Tibial nerve (tissue), 4 donors: ENCODE measurements at regions not wholly inside any gene's neighbourhood (a gene's known extent, or its start where the extent isn't known, plus 50 kb on each side); places are given as distances from the start of the nearest gene placed in this dataset.

Experiments
- DNase-seq, 2 donors: peaks; one replicate each; pipeline ENCODE4 v3.0.0-alpha.2; 2019; ENCODE audit warnings: low spot score in 2 of 2
- H3K27ac ChIP-seq, 4 donors: fragments of 200-600 bp; sonication (generic) in 3 of 4; one replicate each; pipeline ENCODE4 v1.5.1; 2017 to 2019; ENCODE audit warnings: mild to moderate bottlenecking in 1 of 4
- H3K27me3 ChIP-seq, 2 donors: fragments of 200-600 bp; sonication (generic) in 1 of 2; one replicate each; pipeline versions ENCODE4 v1.5.1 to v1.6.0; 2017 to 2019
- H3K36me3 ChIP-seq, 3 donors: fragments of 200-600 bp; sonication (generic); one replicate each; pipeline ENCODE4 v1.5.1; 2018 to 2019
- H3K4me1 ChIP-seq, 4 donors: fragments of 200-600 bp; sonication (generic) in 3 of 4; one replicate each; pipeline ENCODE4 v1.5.1; 2017 to 2019
- H3K4me3 ChIP-seq, 4 donors: fragments of 200-600 bp; sonication (generic) in 3 of 4; one replicate each; pipeline ENCODE4 v1.5.1; 2017 to 2019; ENCODE audit warnings: mild to moderate bottlenecking in 1 of 4, moderate library complexity in 1 of 4
- H3K9me3 ChIP-seq, 4 donors: fragments of 200-600 bp; sonication (generic) in 3 of 4; one replicate each; pipeline ENCODE4 v1.5.1; 2017 to 2019
- EP300 ChIP-seq, 2 donors: sonication (generic); formaldehyde crosslinking; IDR thresholded peaks; one replicate each; pipeline ENCODE4 v1.6.1; 2017; ENCODE audit warnings: antibody characterized with exemption in 2 of 2, mild to moderate bottlenecking in 1 of 2
- POLR2A ChIP-seq, 2 donors: fragments of 450-650 bp; IDR thresholded peaks; one replicate each; pipeline ENCODE4 v1.6.1; 2017; ENCODE audit warnings: antibody characterized with exemption in 2 of 2, mild to moderate bottlenecking in 2 of 2, moderate library complexity in 2 of 2
- WGBS, 2 donors: methylation state at CpG; one replicate each; pipeline ENCODE4 v1.1.5; 2018; 5-methylcytosine and 5-hydroxymethylcytosine counted together
- TF ChIP-seq, protein P1 (sequence below), 5 experiments: fragments of 200-600 bp in 3 of 5; fragments of 450-650 bp in 2 of 5; sonication (generic) in 3 of 5; IDR thresholded peaks; one replicate each; pipeline ENCODE4 v1.5.1; 2016 to 2019; ENCODE audit warnings: antibody characterized with exemption in 5 of 5, mild to moderate bottlenecking in 3 of 5, moderate library complexity in 2 of 5

DNA sequence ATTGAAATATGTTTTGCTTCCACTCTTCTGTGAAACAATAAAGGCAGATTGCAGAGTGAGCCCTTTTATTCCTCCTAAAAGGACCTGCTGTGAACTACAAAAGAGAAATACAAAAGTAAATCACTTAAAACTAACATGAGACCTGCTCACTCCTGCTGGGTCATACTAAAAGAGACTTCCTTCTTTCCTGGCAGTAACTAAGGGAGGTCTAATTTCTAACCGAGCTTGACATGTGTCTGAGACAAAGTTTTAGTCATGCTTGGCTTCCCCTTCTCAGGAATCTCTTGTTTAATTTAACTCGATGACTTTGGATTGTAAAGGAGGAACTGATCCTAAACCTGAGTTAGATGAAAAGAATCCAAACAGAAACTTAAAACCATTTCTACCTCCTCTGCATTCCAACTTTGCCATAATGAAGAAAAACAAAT is 86.4 kb upstream of the CDH6 start:
- WGBS, 2 donors, result 19 to 24% methylated on average over 2 of the region's 2 CpGs
- H3K9me3 ChIP-seq, result no peaks in the 10 kb centered on the region
- no peaks in the 10 kb centered on the region for H3K4me1 ChIP-seq
- H3K27me3 ChIP-seq, result no peaks in the 10 kb centered on the region
- H3K27ac ChIP-seq, result no peak overlapping the region
- TF ChIP-seq, protein P1, sequence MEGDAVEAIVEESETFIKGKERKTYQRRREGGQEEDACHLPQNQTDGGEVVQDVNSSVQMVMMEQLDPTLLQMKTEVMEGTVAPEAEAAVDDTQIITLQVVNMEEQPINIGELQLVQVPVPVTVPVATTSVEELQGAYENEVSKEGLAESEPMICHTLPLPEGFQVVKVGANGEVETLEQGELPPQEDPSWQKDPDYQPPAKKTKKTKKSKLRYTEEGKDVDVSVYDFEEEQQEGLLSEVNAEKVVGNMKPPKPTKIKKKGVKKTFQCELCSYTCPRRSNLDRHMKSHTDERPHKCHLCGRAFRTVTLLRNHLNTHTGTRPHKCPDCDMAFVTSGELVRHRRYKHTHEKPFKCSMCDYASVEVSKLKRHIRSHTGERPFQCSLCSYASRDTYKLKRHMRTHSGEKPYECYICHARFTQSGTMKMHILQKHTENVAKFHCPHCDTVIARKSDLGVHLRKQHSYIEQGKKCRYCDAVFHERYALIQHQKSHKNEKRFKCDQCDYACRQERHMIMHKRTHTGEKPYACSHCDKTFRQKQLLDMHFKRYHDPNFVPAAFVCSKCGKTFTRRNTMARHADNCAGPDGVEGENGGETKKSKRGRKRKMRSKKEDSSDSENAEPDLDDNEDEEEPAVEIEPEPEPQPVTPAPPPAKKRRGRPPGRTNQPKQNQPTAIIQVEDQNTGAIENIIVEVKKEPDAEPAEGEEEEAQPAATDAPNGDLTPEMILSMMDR (IDR thresholded peaks at IDR 0.05), result no peak
- TF ChIP-seq EP300 (IDR thresholded peaks at IDR 0.05) (no peak), POLR2A (IDR thresholded peaks at IDR 0.05) (no peak)
- DNase-seq, result no peak
- no peak overlapping the region for H3K4me3 ChIP-seq
- no peaks in the 10 kb centered on the region for H3K36me3 ChIP-seq

DNA sequence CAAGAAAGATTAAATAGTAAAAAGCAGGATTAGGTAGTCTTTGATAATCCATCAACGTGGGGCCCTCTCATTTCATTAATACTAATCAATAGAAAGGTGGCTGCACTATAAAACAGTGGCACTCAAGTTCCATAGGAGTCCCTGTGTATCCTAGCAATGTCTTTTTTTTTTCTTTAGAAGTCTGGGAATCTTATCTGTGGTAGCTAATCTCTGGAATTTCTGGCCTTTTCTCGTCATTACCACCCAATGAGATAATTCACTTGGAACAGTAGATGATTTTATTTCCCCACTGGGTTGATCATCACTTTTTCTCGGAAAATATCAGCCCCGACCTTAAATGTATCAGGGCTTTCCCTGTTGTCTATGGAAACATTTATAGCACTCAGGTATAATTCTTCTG is 86.8 kb upstream of the CDH6 start:
- TF ChIP-seq, protein P1 (IDR thresholded peaks at IDR 0.05), result no peak
- TF ChIP-seq EP300 (IDR thresholded peaks at IDR 0.05), result no peak
- no peak for TF ChIP-seq POLR2A (IDR thresholded peaks at IDR 0.05)
- H3K36me3 ChIP-seq, result no peaks in the 10 kb centered on the region
- H3K4me1 ChIP-seq, result no peaks in the 10 kb centered on the region
- no peaks in the 10 kb centered on the region for H3K9me3 ChIP-seq
- H3K27ac ChIP-seq, result no peak overlapping the region
- 33 to 38% methylated on average over 4 of the region's 4 CpGs for WGBS, 2 donors
- H3K27me3 ChIP-seq, result no peaks in the 10 kb centered on the region
- DNase-seq, result no peak
- H3K4me3 ChIP-seq, result no peak overlapping the region

DNA sequence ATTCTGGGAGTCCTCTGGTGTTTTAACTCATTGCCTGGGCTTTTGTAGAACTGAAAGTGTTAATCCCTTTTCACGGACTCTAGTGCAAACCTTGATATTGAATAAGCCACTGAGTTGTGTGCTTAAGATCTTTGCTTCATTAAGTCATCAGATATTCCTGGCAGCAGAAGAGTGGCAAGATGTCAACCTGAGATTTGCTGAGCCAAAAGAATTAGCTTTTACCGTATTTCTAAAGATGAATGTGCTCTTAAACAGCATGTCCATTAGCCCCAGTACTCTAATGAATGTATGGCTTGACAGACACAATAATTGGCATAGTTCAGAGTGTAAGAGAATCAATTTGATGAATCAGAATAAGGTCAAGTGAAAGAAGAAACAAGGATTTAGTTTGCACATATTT is 87.2 kb upstream of the CDH6 start:
- Histone ChIP-seq H3K27ac (no peak overlapping the region), H3K4me1 (no peaks in the 10 kb centered on the region)
- DNase-seq, result no peak

DNA sequence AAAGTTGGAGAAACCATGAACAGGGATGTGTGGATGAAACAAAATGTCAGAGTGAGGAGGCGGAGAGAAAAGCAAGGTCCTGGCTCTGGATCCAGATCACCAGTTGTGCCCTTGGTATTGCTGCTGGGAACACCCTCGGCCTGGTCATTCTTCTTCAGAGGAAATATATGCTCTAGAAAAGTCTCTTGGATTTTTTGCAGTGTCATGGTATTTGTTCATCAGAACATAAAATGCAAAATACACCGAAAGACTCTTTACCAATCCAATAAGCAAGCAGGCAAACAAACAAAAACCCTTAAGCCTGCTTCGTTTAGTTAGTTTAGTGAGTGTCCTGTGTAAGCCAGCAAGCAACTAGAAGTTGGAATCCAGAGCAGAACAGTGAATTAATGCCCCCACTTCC is 88.7 kb upstream of the CDH6 start:
- TF ChIP-seq, protein P1 (IDR thresholded peaks at IDR 0.05), result no peak
- TF ChIP-seq EP300 (IDR thresholded peaks at IDR 0.05) (no peak), POLR2A (IDR thresholded peaks at IDR 0.05) (no peak)
- no peak for DNase-seq
- H3K27ac ChIP-seq, result no peak overlapping the region
- H3K4me3 ChIP-seq, result no peak overlapping the region
- H3K27me3 ChIP-seq, result no peaks in the 10 kb centered on the region
- H3K36me3 ChIP-seq, result no peaks in the 10 kb centered on the region
- no peaks in the 10 kb centered on the region for H3K9me3 ChIP-seq
- 90% methylated on average over 4 of the region's 4 CpGs for WGBS, 2 donors
- H3K4me1 ChIP-seq, result no peaks in the 10 kb centered on the region

More for the DNA sequence above, 87.2 kb upstream of the CDH6 start:
- Histone ChIP-seq H3K4me3 (no peak overlapping the region), H3K27me3 (no peaks in the 10 kb centered on the region), H3K9me3 (no peaks in the 10 kb centered on the region), H3K36me3 (no peaks in the 10 kb centered on the region)
- TF ChIP-seq EP300 (IDR thresholded peaks at IDR 0.05), result no peak
- WGBS, 2 donors, result 54 to 61% methylated on average over 2 of the region's 2 CpGs

DNA sequence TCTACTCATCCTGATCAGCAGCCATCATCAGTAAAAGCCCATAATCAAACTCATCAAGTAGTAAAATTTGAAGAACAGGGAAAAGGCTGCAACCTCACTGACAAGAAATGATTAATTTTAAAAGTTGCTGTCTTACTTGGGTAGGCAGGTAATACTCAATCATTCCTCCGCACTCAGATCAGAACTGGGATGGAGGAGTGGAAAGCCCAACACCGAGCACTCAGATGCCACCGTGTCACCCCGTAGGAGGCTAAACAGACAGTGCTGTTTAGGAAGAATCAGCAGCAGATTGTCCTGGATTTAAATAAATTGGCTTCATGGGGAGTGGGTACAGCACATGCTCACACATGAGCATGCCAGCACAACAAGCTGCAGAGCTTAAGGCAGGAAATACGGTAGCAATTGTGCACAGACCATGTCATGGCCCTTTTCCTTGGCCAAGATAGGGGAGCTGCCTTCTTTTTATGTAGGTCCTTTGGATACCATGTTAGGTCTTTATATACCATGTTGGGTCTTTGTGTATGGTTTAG is 92.6 kb upstream of the CDH6 start:
- H3K36me3 ChIP-seq, result no peaks in the 10 kb centered on the region
- TF ChIP-seq, protein P1 (IDR thresholded peaks at IDR 0.05), result no peak
- no peak for TF ChIP-seq POLR2A (IDR thresholded peaks at IDR 0.05)
- no peak for TF ChIP-seq EP300 (IDR thresholded peaks at IDR 0.05)
- no peaks in the 10 kb centered on the region for H3K9me3 ChIP-seq
- H3K27me3 ChIP-seq, result no peaks in the 10 kb centered on the region
- H3K4me3 ChIP-seq, result no peak overlapping the region
- WGBS, 2 donors, result 84 to 97% methylated on average over 5 of the region's 5 CpGs
- H3K4me1 ChIP-seq, result no peaks in the 10 kb centered on the region
- no peak overlapping the region for H3K27ac ChIP-seq
- no peak for DNase-seq

DNA sequence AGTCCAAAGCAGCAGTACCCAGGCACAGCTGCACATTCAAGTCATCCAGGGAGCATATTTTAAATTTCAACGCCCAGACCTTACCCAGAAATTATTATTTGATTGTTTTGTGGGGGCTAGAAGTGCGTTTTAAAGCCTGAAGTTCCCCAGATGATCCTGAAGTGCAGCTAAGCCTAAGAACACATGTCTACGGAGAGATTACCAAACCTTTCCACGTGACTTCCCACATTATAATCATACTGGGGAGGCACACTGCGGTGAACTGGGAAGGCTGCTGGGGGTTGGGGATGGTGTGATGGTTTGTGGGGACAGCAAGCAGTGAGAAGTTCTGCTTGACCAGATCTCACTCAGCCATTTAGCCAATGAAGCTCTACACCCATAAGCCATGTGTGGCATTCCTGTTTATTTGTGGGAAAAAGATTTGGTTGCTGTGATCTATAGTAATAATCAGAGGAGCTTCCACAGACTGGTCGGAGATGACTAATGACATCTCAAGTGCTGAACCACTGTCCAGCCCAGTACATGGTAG is 93.4 kb upstream of the CDH6 start:
- TF ChIP-seq EP300 (IDR thresholded peaks at IDR 0.05) (no peak), POLR2A (IDR thresholded peaks at IDR 0.05) (no peak)
- TF ChIP-seq, protein P1 (IDR thresholded peaks at IDR 0.05), result no peak
- no peaks in the 10 kb centered on the region for H3K4me1 ChIP-seq
- WGBS, 2 donors, result 90 to 95% methylated on average over 6 of the region's 6 CpGs
- H3K4me3 ChIP-seq, result no peak overlapping the region
- no peak overlapping the region for H3K27ac ChIP-seq
- H3K27me3 ChIP-seq, result no peaks in the 10 kb centered on the region
- H3K9me3 ChIP-seq, result no peaks in the 10 kb centered on the region
- no peak for DNase-seq
- no peaks in the 10 kb centered on the region for H3K36me3 ChIP-seq
